ENCODE measurements at regions not wholly inside any gene's neighbourhood (a gene's known extent, or its start where the extent isn't known, plus 50 kb on each side); places are given as distances from the start of the nearest gene placed in this dataset.
"Not testable (repeated sequence)": the region's sequence is repeated elsewhere in the genome, so short reads cannot be mapped to it uniquely, and the experiment has no call there.

DNA sequence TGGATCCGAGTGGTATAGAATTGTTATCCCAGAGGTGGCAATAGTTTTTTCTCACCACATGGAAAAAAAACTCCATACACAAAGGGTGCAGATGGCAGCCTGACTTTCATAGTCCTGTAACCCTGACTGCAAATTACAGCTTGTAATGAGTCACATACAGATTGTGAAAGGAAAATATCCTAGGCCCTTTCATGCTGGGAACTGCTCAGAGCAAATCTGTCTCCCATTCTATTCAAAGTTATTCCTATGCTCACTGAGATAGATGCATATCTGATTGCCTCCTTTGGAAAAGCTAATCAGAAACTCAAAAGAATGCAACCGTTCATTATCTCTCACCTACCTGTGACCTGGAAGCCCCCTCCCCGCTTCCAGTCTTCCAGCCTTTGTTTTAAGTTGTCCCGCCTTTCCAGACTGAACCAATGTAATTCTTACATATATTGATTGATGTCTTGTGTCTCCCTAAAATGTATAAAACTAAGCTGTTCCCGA, 108.7 kb upstream of the MAP3K4 start:
- no peaks in the 10 kb centered on the region for H3K4me1 ChIP-seq
- H3K9me3 ChIP-seq: no peaks in the 10 kb centered on the region
- H3K27me3 ChIP-seq: no peaks in the 10 kb centered on the region
- ATAC-seq (no peak), DNase-seq (no peak)
- H3K4me3 ChIP-seq: no peak overlapping the region
- H3K36me3 ChIP-seq: no peaks in the 10 kb centered on the region
- no peak overlapping the region for H3K27ac ChIP-seq
- TF ChIP-seq, protein P1, sequence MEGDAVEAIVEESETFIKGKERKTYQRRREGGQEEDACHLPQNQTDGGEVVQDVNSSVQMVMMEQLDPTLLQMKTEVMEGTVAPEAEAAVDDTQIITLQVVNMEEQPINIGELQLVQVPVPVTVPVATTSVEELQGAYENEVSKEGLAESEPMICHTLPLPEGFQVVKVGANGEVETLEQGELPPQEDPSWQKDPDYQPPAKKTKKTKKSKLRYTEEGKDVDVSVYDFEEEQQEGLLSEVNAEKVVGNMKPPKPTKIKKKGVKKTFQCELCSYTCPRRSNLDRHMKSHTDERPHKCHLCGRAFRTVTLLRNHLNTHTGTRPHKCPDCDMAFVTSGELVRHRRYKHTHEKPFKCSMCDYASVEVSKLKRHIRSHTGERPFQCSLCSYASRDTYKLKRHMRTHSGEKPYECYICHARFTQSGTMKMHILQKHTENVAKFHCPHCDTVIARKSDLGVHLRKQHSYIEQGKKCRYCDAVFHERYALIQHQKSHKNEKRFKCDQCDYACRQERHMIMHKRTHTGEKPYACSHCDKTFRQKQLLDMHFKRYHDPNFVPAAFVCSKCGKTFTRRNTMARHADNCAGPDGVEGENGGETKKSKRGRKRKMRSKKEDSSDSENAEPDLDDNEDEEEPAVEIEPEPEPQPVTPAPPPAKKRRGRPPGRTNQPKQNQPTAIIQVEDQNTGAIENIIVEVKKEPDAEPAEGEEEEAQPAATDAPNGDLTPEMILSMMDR (IDR thresholded peaks at IDR 0.05): no peak
- intact Hi-C loops (cut with DNase I): no loop called here

DNA sequence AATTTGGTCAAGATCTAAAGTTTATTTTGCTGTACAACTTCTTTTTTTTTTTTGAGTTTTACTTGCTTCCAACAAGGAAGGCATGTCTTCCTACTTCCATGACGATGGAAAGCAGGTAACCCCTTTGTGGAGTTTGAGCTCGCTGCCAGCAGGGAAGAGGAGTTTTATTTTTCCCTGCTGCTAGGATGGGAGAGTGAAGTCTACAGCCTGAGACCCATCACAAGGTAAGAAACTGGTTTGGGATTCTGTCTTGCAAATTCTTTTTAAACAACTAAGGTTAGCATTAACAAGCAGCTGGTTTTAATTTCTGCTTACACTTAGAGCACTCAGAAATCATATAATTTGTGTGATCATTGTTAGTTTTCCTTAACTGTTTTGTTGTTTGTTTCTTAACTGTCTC, 108.0 kb upstream of the MAP3K4 start:
- no peaks in the 10 kb centered on the region for H3K36me3 ChIP-seq
- no peaks in the 10 kb centered on the region for H3K27me3 ChIP-seq
- no peak overlapping the region for H3K4me3 ChIP-seq
- ATAC-seq (no peak), DNase-seq (no peak)
- H3K4me1 ChIP-seq: no peaks in the 10 kb centered on the region
- H3K9me3 ChIP-seq: no peaks in the 10 kb centered on the region
- TF ChIP-seq, protein P1 (IDR thresholded peaks at IDR 0.05): no peak
- H3K27ac ChIP-seq: no peak overlapping the region
- intact Hi-C loops (cut with DNase I): no loop called here

DNA sequence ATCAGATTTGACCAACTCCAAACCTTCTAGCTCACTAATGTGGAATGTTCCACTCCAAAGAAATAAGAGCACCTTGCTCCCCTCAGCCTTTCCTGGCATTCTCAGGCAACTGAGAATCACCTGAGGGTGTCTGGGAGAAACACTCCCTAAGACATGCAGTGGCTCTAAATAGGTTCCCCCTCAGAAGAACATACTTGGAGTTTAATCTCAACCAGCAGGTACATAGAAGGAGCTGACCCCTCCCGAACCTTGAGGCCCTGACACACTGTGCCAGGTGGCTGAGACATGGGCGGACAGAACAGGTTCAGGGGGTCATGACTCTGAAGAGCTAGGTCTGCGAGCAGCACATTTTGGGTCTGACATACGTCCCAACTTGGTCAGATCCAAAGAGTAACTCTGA, 107.6 kb upstream of the MAP3K4 start:
- no peaks in the 10 kb centered on the region for H3K36me3 ChIP-seq
- DNase-seq (no peak), ATAC-seq (peak; percentile 53)
- no peaks in the 10 kb centered on the region for H3K4me1 ChIP-seq
- no peaks in the 10 kb centered on the region for H3K27me3 ChIP-seq
- no peak overlapping the region for H3K4me3 ChIP-seq
- TF ChIP-seq, protein P1 (IDR thresholded peaks at IDR 0.05): no peak
- H3K27ac ChIP-seq: no peak overlapping the region
- intact Hi-C loops (cut with DNase I): no loop called here
- no peaks in the 10 kb centered on the region for H3K9me3 ChIP-seq

DNA sequence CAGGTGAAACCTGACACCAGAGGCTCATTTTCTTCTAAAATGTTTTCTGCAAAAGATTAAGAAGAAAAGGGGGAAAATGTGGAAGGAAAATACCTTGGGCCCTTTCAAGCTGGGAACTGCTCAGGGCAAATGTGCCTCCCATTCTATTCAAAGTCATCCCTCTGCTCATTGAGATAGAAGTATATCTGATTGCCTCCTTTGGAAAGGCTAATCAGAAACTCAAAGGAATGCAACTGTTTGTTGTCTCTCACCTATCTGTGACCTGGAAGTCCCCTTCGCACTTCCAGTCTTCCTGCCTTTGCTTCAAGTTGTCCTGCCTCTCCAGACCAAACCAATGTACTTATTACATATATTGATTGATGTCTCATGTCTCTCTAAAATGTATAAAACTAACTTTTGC, 102.4 kb upstream of the MAP3K4 start:
- ATAC-seq; H3K4me3 ChIP-seq; H3K27me3 ChIP-seq; H3K9me3 ChIP-seq; H3K36me3 ChIP-seq; intact Hi-C loops (cut with DNase I); H3K4me1 ChIP-seq; DNase-seq; H3K27ac ChIP-seq: not testable (repeated sequence)

DNA sequence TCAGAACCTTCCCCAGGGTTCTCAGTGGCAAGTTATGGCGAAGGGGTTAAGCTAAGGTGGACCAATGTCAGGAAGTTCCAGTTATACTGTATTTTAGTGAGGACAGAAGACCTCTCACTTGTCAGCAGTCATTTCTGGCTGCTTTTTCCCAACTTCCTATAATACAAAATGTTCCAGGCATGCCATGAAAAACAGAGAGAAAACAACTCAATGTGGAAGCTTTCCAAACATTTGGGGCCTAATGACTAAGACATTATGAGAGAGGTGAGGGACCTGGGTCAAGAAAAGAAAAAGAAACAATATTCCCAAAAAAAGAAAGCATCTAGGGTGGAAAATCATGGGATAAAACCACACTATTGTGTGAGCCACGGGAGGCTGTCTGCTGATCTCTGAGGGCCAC, 99.9 kb upstream of the MAP3K4 start:
- no peak for DNase-seq
- no peak for ATAC-seq
- Histone ChIP-seq H3K36me3 (no peaks in the 10 kb centered on the region), H3K4me3 (no peak overlapping the region), H3K27me3 (no peaks in the 10 kb centered on the region), H3K4me1 (no peaks in the 10 kb centered on the region), H3K9me3 (no peaks in the 10 kb centered on the region), H3K27ac (no peak overlapping the region)
- intact Hi-C loops (cut with DNase I): no loop called here
- TF ChIP-seq, protein P1 (IDR thresholded peaks at IDR 0.05): no peak

DNA sequence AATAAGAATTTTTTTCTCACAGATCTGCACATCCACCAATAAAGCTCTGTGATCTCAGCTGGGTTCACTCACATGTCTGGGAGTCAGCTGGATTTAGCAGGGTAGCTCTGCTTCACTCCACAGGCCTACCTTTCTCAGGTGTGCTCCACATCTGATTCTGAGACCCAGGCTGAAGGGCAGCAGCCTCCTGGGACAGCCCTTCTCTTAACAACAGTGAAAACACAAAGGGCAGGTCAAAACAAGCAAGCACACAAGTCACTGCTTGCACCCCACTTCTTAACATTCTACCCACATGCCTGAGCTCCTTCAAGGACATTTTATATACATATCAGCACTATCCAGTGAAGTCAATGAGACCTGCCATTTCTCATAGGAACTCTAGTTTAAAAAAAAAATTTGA, 96.0 kb upstream of the MAP3K4 start:
- intact Hi-C loops (cut with DNase I): no loop called here
- no peak overlapping the region for H3K4me3 ChIP-seq
- TF ChIP-seq, protein P1 (IDR thresholded peaks at IDR 0.05): no peak
- ATAC-seq: no peak
- no peaks in the 10 kb centered on the region for H3K4me1 ChIP-seq
- no peaks in the 10 kb centered on the region for H3K27me3 ChIP-seq
- H3K27ac ChIP-seq: no peak overlapping the region
- DNase-seq: no peak
- no peaks in the 10 kb centered on the region for H3K36me3 ChIP-seq
- no peaks in the 10 kb centered on the region for H3K9me3 ChIP-seq

All from upper lobe of right lung (tissue), 1 donor.